H1 (cell line): ENCODE measurements at regions not wholly inside any gene's neighbourhood (a gene's known extent, or its start where the extent isn't known, plus 50 kb on each side); places are given as distances from the start of the nearest gene placed in this dataset.

ENCODE experiments used
- RXRA ChIP-seq: IDR thresholded peaks from 2 replicates; pipeline ENCODE4 v1.6.1; 2011; ENCODE audit warnings: low read depth, mild to moderate bottlenecking, low read length, moderate library complexity; ENCODE audit not compliant: insufficient read depth

DNA sequence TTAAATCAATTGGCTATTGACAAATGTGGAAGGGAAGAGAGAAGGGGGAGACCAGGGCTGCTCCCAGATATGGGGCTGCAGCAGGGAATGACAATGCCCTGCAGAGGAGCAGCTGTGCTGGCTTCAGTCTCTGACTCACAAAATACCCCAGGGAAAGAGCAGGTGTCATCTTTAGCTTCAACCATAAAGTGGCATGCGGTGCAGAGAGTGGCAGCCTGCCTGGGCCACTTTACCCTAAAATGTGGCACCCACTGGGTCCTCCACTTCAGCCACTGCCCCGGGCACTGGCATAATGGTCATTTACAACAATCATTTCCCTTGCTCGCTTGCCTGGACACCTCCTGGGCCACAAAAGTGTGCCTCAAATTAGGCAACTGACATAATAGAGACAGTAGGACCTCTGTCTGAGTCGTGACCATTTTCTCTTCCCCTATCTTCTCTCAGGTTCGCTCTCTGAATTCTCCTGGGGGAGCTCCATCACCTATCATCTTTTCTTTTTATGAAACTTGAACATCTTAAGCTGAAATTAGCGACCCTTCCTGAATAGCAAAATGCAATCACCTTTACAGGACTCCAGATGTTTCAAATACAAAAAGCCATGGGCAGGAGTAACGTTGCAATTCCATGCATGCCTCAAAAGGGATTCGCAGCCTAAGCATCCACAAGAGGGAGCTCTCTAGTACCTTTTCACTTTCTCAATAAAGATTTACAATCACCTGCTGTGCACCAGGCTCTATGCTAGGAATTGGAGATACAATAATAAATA lies 179.9 kb upstream of the ATF7IP start (continued):
- no peak for TF ChIP-seq RXRA
